Mucosa of descending colon (tissue), 3 donors: ENCODE measurements at regions not wholly inside any gene's neighbourhood (a gene's known extent, or its start where the extent isn't known, plus 50 kb on each side); places are given as distances from the start of the nearest gene placed in this dataset.

Experiments
- ATAC-seq: fragments of 200-7000 bp; cut with Tn5 transposase; one replicate; pipeline ENCODE4 v1.9.1; 2020; ENCODE audit warnings: mild to moderate bottlenecking, moderate library complexity
- DNase-seq, 3 donors: peaks; one replicate each; pipeline ENCODE4 v3.0.0-alpha.2; 2020
- H3K36me3 ChIP-seq: fragments of 200-600 bp; one replicate; pipeline ENCODE4 v1.8.0; 2021; ENCODE audit warnings: low read depth, mild to moderate bottlenecking
- H3K4me1 ChIP-seq: fragments of 200-600 bp; one replicate; pipeline ENCODE4 v1.8.0; 2021; ENCODE audit warnings: low read depth, mild to moderate bottlenecking
- H3K4me3 ChIP-seq: fragments of 200-600 bp; one replicate; pipeline ENCODE4 v1.8.0; 2021; ENCODE audit warnings: mild to moderate bottlenecking
- H3K9me3 ChIP-seq: fragments of 200-600 bp; one replicate; pipeline ENCODE4 v1.8.0; 2021; ENCODE audit warnings: mild to moderate bottlenecking
- intact Hi-C, 2 donors: fragments of 100-400 bp; cut with DNase I in 1 of 2; cut with micrococcal nuclease in 1 of 2; formaldehyde crosslinking; loops; one replicate each; pipeline versions ENCODE4 v1.11.0 to v1.11.1; 2022; cut with DNase I, micrococcal nuclease
- TF ChIP-seq, protein P1 (sequence below): fragments of 200-600 bp; IDR thresholded peaks from one replicate; pipeline ENCODE4 v1.8.0; 2022; ENCODE audit warnings: antibody characterized with exemption, mild to moderate bottlenecking
- donor health status: DM: no; HTN: no; CAD: no; lungs with moderate emphysema.
- donor health status: DM: no; HTN: no; CAD: no.
- donor health status: DM: no; HTN: yes; CAD: no.

DNA sequence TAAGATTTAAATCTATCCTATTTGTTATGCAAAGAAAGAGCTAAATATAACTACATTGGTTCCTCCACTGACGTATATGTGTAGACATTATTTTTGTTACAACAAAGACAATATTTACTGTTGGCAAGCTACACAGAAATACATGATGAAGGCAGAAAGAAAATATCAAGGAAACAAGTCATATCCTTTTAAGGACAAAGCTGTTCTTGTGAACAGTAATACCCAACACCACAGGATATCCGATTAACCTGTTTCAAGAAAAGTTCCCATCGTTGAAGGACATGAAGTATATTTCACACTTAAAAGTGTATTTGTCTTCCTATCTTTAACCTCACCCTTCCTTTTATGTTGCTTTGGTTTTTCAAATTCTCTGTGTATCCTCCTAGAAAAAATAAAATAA is 235.8 kb upstream of the AADAT start:
- no peak overlapping the region for H3K4me3 ChIP-seq
- intact Hi-C loops: no loop called here
- H3K36me3 ChIP-seq: no peaks in the 10 kb centered on the region
- no peaks in the 10 kb centered on the region for H3K9me3 ChIP-seq
- H3K4me1 ChIP-seq: no peaks in the 10 kb centered on the region
- TF ChIP-seq, protein P1, sequence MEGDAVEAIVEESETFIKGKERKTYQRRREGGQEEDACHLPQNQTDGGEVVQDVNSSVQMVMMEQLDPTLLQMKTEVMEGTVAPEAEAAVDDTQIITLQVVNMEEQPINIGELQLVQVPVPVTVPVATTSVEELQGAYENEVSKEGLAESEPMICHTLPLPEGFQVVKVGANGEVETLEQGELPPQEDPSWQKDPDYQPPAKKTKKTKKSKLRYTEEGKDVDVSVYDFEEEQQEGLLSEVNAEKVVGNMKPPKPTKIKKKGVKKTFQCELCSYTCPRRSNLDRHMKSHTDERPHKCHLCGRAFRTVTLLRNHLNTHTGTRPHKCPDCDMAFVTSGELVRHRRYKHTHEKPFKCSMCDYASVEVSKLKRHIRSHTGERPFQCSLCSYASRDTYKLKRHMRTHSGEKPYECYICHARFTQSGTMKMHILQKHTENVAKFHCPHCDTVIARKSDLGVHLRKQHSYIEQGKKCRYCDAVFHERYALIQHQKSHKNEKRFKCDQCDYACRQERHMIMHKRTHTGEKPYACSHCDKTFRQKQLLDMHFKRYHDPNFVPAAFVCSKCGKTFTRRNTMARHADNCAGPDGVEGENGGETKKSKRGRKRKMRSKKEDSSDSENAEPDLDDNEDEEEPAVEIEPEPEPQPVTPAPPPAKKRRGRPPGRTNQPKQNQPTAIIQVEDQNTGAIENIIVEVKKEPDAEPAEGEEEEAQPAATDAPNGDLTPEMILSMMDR: no peak
- no peak for DNase-seq
- no peak for ATAC-seq

- H3K36me3 ChIP-seq: no peaks in the 10 kb centered on the region
- DNase-seq: no peak
- no peak overlapping the region for H3K4me3 ChIP-seq
- intact Hi-C loops: no loop called here
- no peaks in the 10 kb centered on the region for H3K9me3 ChIP-seq
- ATAC-seq: no peak
- TF ChIP-seq, protein P1: no peak
- H3K4me1 ChIP-seq: no peaks in the 10 kb centered on the region
Observed at GRCh38 chr4:170323623-170324022, 233.9 kb upstream of the AADAT start.

DNA sequence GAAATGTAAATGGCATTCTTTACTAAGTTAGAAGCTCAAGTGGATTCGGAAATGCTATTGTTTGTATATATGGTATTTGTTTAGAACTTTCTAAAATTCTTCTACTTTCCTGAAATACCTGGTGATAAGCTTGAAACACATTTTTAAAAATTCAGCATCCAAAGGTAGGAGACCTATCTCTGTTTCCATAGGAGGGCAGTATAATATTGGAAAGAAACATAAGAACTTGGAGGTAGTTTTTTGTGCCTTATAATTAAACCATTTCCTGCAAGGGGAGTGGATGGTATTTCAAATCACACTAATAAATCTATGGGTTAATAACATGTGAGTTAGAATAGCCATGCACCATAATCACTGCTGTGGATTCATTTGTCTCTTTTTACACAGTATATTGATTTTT is 217.4 kb upstream of the AADAT start:
- TF ChIP-seq, protein P1: no peak
- H3K9me3 ChIP-seq: no peaks in the 10 kb centered on the region
- H3K4me3 ChIP-seq: no peak overlapping the region
- H3K4me1 ChIP-seq: no peaks in the 10 kb centered on the region
- intact Hi-C loops: no loop called here
- no peaks in the 10 kb centered on the region for H3K36me3 ChIP-seq
- ATAC-seq: no peak
- no peak for DNase-seq

DNA sequence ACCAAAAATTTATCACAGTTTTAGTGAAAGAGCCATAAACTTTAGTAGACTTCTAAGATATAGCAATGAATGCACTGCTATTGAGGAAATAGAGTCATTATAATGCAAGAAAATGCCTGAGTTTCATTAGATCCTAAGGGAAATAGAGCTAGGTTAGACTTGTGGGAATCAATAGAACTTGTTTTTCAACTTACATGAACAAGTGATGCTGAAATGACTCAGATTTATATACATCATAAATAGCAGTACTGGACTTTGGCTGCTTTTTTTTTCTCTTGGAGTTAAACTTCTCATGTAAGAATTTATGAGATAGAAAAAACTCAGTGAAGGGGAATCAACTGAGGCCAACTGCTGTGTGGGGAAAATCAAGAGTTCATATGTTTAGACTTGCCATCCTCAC is 216.5 kb upstream of the AADAT start:
- H3K36me3 ChIP-seq: no peaks in the 10 kb centered on the region
- no peaks in the 10 kb centered on the region for H3K9me3 ChIP-seq
- ATAC-seq (peak; percentile 90), DNase-seq (no peak)
- no peaks in the 10 kb centered on the region for H3K4me1 ChIP-seq
- intact Hi-C loops: no loop called here
- H3K4me3 ChIP-seq: no peak overlapping the region
- TF ChIP-seq, protein P1: no peak

GRCh38 chr4:170305627-170306026 is 215.9 kb upstream of the AADAT start:
- TF ChIP-seq, protein P1: no peak

GRCh38 chr4:170281027-170281426 is 191.3 kb upstream of the AADAT start:
- Histone ChIP-seq H3K4me1 (no peaks in the 10 kb centered on the region), H3K36me3 (no peaks in the 10 kb centered on the region), H3K4me3 (no peak overlapping the region), H3K9me3 (no peaks in the 10 kb centered on the region)
- no peak for DNase-seq
- no peak for ATAC-seq
- intact Hi-C loops: no loop called here
- TF ChIP-seq, protein P1: no peak

More at GRCh38 chr4:170305627-170306026, 215.9 kb upstream of the AADAT start:
- Histone ChIP-seq H3K4me1 (no peaks in the 10 kb centered on the region), H3K4me3 (no peak overlapping the region), H3K9me3 (no peaks in the 10 kb centered on the region), H3K36me3 (no peaks in the 10 kb centered on the region)
- intact Hi-C loops: no loop called here
- ATAC-seq: peak; percentile 91
- no peak for DNase-seq
